ENCODE measurements at regions not wholly inside any gene's neighbourhood (a gene's known extent, or its start where the extent isn't known, plus 50 kb on each side); places are given as distances from the start of the nearest gene placed in this dataset.

- no peak for TF ChIP-seq CTCF (IDR thresholded peaks at IDR 0.05)
- no peak for TF ChIP-seq POLR2A (IDR thresholded peaks at IDR 0.05)
Observed at GRCh38 chr15:77688266-77688665, 55.6 kb upstream of the LINGO1 start.

Data from ovary (tissue), 3 donors.